ENCODE measurements at regions not wholly inside any gene's neighbourhood (a gene's known extent, or its start where the extent isn't known, plus 50 kb on each side); places are given as distances from the start of the nearest gene placed in this dataset.

DNA sequence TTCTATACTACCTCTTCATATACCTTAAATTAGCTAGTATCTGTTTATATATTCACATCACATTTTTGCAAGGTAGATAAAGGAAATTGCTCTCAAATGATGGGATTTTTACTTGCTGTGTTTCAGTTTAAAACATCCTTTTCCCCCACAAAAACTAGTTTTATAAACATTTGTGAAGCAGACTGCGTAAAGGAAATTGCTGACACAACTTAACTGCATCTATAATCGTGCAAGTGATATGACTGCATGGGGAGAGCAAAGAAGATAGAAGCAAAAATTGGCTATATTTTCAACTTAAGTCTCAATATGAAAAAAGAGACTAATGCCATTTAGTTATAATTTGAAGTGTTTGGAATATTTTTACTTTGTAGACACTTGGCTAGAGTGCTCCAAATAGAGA is 385.2 kb downstream of the C4orf33 start:
- Mint-ChIP-seq H3K4me3 (no peak overlapping the region), H3K36me3 (ENCODE audit: low read depth) (no peaks in the 10 kb centered on the region), H3K27ac (no peak overlapping the region), H3K4me1 (ENCODE audit: low read depth) (no peaks in the 10 kb centered on the region), H3K9me3 (peaks cover 11% of the 10 kb centered on the region), H3K27me3 (ENCODE audit: insufficient read depth) (no peaks in the 10 kb centered on the region)
- no peak for DNase-seq
- TF ChIP-seq, protein P1, sequence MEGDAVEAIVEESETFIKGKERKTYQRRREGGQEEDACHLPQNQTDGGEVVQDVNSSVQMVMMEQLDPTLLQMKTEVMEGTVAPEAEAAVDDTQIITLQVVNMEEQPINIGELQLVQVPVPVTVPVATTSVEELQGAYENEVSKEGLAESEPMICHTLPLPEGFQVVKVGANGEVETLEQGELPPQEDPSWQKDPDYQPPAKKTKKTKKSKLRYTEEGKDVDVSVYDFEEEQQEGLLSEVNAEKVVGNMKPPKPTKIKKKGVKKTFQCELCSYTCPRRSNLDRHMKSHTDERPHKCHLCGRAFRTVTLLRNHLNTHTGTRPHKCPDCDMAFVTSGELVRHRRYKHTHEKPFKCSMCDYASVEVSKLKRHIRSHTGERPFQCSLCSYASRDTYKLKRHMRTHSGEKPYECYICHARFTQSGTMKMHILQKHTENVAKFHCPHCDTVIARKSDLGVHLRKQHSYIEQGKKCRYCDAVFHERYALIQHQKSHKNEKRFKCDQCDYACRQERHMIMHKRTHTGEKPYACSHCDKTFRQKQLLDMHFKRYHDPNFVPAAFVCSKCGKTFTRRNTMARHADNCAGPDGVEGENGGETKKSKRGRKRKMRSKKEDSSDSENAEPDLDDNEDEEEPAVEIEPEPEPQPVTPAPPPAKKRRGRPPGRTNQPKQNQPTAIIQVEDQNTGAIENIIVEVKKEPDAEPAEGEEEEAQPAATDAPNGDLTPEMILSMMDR (IDR thresholded peaks at IDR 0.05): no peak

DNA sequence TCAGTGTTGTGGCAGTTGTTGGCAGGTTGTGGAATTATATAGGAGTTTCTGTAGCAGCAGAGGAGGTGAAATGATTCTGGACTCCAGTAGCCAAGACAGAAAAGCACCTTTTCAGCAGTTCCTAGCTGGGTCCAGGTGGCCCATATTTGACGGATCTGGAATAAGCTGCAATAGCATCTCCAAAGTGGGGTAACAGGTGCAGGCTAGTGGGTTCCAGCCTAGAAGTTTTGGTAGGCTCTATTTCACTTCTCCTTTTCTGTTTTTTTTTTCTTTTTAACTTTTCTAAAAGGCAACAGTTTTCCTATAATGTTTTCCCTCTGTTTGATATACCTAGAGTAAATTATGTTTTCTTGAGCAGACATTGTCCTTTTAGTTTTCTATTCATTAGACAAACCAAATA is 392.5 kb downstream of the C4orf33 start:
- H3K4me1 Mint-ChIP-seq (ENCODE audit: low read depth): no peaks in the 10 kb centered on the region
- peaks cover 15% of the 10 kb centered on the region for H3K9me3 Mint-ChIP-seq
- TF ChIP-seq, protein P1 (IDR thresholded peaks at IDR 0.05): no peak
- no peak overlapping the region for H3K27ac Mint-ChIP-seq
- DNase-seq: no peak
- H3K4me3 Mint-ChIP-seq: no peak overlapping the region
- no peaks in the 10 kb centered on the region for H3K36me3 Mint-ChIP-seq (ENCODE audit: low read depth)
- no peaks in the 10 kb centered on the region for H3K27me3 Mint-ChIP-seq (ENCODE audit: insufficient read depth)

DNA sequence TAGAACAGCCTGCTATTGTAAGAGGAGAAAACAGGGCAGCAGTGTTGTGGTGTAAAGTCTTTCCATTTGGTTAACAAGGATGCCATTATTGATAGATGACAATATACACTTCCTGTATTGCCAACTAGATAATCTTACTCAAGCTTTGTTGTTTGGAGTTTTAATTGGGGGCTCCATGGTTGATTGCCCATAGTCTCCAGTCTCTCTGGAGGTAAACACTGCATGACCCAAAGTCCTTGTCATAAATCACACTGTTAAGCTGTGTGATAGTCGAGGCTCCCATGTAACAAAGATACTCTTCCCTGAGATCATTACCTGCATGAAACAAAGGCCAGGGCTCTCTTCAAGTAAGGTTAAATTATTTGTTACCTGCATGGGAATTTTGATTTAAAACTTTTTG is 394.6 kb downstream of the C4orf33 start:
- no peaks in the 10 kb centered on the region for H3K27me3 Mint-ChIP-seq (ENCODE audit: insufficient read depth)
- H3K4me3 Mint-ChIP-seq: no peak overlapping the region
- H3K4me1 Mint-ChIP-seq (ENCODE audit: low read depth): no peaks in the 10 kb centered on the region
- TF ChIP-seq, protein P1 (IDR thresholded peaks at IDR 0.05): no peak
- no peak overlapping the region for H3K27ac Mint-ChIP-seq
- DNase-seq: no peak
- no peaks in the 10 kb centered on the region for H3K36me3 Mint-ChIP-seq (ENCODE audit: low read depth)
- H3K9me3 Mint-ChIP-seq: peaks cover 20% of the 10 kb centered on the region

DNA sequence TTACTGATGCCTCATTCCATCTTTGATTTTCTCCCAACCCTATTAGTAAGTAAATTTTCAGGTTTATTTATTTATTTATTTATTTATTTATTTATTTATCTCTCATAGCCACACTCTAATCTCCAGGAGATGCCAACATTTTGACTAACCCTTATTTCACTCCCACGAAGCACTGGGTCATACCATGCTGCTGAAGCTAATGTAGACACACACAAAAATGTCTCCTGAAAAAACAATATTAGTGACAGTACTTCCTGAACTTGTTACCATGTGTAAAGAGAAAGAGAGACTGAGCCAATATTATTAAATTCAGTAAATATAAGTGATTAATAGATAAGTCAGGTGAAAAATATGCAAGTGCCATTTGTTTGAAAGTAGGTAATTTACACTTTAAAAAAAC is 402.7 kb downstream of the C4orf33 start:
- Mint-ChIP-seq H3K9me3 (peaks cover 25% of the 10 kb centered on the region), H3K4me1 (ENCODE audit: low read depth) (no peaks in the 10 kb centered on the region), H3K36me3 (ENCODE audit: low read depth) (no peaks in the 10 kb centered on the region), H3K27ac (no peak overlapping the region), H3K27me3 (ENCODE audit: insufficient read depth) (no peaks in the 10 kb centered on the region), H3K4me3 (no peak overlapping the region)
- DNase-seq: no peak
- TF ChIP-seq, protein P1 (IDR thresholded peaks at IDR 0.05): no peak

DNA sequence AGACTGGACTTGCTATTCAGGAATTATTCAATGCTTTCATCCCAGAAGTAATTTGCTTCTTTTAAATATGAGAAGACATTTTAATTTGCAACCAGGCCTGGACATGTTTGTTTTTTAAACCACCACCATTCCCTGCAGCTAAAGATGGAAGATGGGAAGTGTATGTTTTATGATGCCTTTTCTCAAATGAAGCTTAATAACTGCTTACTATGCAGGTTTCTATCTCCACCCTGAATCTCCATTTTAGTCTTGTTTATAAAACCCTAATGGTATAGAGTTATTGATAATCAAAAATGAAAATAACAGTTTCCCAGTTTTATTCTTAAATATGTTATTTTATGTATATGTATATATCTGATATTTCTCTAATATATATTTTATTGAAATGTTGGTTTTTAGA is 418.9 kb downstream of the C4orf33 start:
- no peaks in the 10 kb centered on the region for H3K4me1 Mint-ChIP-seq (ENCODE audit: low read depth)
- no peak overlapping the region for H3K4me3 Mint-ChIP-seq
- peaks cover 31% of the 10 kb centered on the region for H3K9me3 Mint-ChIP-seq
- TF ChIP-seq, protein P1 (IDR thresholded peaks at IDR 0.05): no peak
- H3K36me3 Mint-ChIP-seq (ENCODE audit: low read depth): no peaks in the 10 kb centered on the region
- H3K27me3 Mint-ChIP-seq (ENCODE audit: insufficient read depth): no peaks in the 10 kb centered on the region
- DNase-seq: no peak
- H3K27ac Mint-ChIP-seq: no peak overlapping the region

DNA sequence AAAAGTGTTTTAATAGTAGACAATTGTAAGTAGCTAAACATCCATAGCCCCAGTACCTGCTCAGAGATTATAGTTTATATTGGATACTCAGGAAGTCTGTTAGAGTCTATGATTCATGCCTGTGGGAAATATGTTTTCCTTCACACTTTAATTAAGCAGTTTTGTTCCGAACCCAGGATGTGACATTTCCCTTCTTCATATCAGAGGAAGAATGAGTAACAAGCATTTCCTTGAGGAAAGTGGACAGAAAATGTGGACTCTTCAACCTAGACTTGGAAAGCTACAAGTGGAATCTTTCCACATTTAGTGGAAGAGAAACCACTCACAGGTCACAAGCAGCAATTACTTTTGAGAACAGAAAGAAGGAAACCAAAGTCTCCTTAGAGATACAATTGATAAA is 419.4 kb downstream of the C4orf33 start:
- Mint-ChIP-seq H3K4me1 (ENCODE audit: low read depth) (no peaks in the 10 kb centered on the region), H3K27me3 (ENCODE audit: insufficient read depth) (no peaks in the 10 kb centered on the region), H3K36me3 (ENCODE audit: low read depth) (no peaks in the 10 kb centered on the region), H3K4me3 (no peak overlapping the region), H3K27ac (no peak overlapping the region), H3K9me3 (peaks cover 29% of the 10 kb centered on the region)
- TF ChIP-seq, protein P1 (IDR thresholded peaks at IDR 0.05): no peak
- DNase-seq: no peak
